Posterior cingulate gyrus (tissue), 11 donors: ENCODE measurements at regions not wholly inside any gene's neighbourhood (a gene's known extent, or its start where the extent isn't known, plus 50 kb on each side); places are given as distances from the start of the nearest gene placed in this dataset.

ENCODE experiments used
- DNase-seq, 10 donors: peaks; one replicate each; pipeline versions ENCODE4 v3.0.0 to v3.0.0-alpha.2; 2020 to 2021; ENCODE audit warnings: mixed read lengths in 3 of 10
- intact Hi-C: fragments of 100-400 bp; cut with DNase I; formaldehyde crosslinking; loops from one replicate; pipeline ENCODE4 v1.15.1; 2023

DNA sequence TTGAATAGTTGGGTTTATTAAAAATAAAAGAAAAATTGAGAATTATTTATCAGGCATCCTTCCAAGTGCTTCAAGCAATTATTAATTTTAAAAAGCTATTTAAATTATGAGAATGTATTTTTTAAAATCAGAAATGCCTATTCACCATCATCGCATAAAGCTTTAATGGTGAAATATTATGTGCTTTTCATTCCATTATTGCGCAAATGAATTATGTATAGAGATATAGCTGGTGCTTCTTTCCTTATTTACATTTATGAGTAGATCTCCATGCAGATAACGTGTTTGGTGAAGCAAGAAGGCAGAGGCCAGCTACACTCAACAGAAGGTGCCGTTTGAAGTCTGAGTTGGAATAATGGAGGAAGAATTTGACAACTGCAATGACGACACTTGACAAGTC is 549.1 kb upstream of the DPP6 start:
- DNase-seq: no peak
- intact Hi-C loops: no loop called here

DNA sequence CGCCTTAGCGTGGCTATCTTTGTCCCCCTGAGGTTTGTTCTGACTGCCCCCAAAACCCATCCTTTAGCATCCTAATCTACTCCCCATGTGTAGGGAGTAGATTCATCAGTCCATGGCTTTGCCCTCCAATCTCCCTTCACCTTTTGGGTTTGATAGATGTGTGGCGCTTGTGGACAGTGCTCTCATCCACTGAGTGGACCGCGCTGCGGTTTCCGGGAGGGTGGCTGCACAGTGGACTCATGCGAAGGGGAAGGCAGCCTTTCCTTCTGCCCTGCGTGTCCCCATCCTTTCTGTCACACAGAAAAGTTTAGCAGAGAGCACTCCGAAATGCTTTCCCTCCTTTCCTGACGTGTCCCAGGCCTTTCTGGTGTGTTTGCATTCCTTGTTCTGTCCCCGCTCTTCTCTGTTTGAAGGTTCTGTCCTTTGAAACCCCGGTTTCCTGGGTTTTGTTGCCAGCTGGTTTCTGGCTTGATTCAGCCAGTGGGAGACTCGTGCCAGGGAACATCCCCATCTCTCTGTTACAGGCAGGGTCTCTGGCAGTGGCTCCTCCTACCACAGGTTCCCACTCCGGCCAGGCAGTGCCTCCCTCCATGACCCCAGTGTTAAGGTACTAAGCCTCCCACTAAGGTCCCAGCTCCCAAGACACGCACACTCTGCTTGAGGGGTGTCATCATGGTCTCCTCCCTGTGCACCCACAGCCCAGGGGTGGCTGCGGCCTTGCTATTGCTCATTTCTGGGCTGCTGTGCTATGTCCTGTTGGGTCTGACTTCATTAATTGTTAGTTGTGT is 547.7 kb upstream of the DPP6 start:
- intact Hi-C loops: no loop called here
- DNase-seq: no peak

DNA sequence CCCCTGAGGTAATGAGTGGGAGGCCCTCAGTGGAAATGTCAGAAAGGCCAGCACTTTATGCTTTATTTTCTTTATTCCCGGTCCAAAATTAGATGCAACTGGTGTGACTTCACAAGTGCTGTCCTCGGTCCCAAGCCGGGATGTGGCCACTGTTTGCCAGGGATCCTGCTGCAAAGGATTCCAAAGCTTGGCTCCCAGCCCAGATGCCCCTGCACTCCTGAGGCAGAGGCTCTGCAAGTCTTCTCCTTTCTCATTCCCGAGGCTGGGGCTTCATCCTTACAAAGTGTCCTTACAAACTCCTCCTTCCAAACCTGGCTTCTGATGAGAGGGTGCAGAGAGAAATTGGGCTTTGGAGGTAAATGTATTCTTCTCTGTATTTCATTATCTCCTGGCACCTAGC is 544.3 kb upstream of the DPP6 start:
- DNase-seq: no peak
- intact Hi-C loops: no loop called here

DNA sequence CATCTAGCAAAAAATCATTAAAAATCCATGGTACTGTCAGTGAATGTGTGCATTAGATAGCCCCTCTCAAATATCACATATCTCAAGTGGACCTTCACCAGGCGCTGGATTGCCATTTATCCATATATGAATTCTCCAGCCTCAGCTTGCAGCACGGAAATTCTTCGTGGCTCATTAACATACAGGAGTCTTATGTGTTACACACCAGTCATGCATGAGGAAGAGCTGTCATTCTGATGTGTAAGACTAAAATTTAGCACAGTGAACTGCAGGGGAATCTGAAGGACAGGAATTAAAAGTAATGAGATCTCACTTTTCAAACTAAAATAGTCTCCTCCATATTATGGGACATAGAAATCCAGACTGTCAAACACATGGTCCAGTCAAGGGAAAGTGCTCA is 542.4 kb upstream of the DPP6 start:
- DNase-seq: no peak
- intact Hi-C loops: no loop called here

DNA sequence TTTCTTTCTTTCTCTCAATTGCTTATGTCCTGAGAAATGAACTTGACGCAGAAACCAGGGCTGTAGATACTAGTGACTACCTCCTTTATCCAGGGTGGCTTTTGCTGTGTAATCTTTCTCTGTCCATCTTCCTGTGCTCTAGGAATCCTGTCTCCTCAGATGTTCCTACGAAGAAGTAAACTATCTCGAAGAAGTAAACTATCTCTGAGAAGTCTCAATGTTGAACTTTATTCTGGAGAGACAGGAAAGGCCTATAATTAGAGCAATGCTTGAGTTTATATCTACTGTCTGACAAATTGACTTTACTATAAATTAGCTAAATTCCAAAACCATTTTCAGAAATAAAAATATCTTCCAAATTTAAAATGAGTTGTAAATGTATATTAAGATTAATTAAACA is 541.5 kb upstream of the DPP6 start:
- no peak for DNase-seq
- intact Hi-C loops: no loop called here

DNA sequence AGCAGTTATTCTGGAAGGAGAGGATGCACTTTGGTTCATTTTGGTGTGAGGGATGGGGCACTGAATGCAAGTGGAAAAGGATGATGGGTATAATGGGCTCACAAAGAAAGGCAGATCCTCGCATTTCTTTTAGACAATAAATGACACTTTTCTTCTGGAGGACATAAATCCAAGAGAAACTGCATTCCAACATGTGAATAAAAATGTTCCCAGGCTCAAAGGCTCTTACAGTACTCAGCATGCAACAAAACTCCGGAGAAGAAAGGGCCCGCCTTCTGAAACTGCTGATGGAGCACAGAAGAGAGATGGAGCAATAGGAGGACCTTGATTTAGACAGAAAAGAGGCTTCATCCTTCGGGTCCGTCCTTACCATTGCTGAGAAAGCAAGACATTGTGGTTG is 538.2 kb upstream of the DPP6 start:
- intact Hi-C loops: no loop called here
- DNase-seq: no peak

DNA sequence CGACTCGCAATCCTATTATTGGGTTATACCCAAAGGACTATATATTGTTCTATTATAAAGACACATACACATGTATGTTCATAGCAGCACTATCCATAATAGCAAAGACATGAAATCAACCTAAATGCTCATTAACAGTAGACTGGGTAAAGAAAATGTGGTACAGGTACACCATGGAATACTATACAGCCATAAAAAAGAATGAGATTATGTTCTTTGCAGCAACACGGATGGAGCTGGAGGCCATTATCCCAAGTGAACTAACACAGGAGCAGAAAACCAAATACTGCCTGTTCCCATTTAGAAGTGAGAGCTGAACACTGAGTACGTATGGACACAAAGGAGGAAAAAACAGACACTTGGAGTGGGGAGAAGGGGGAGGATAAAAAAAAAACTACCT is 536.8 kb upstream of the DPP6 start:
- intact Hi-C loops: no loop called here
- DNase-seq: no peak

DNA sequence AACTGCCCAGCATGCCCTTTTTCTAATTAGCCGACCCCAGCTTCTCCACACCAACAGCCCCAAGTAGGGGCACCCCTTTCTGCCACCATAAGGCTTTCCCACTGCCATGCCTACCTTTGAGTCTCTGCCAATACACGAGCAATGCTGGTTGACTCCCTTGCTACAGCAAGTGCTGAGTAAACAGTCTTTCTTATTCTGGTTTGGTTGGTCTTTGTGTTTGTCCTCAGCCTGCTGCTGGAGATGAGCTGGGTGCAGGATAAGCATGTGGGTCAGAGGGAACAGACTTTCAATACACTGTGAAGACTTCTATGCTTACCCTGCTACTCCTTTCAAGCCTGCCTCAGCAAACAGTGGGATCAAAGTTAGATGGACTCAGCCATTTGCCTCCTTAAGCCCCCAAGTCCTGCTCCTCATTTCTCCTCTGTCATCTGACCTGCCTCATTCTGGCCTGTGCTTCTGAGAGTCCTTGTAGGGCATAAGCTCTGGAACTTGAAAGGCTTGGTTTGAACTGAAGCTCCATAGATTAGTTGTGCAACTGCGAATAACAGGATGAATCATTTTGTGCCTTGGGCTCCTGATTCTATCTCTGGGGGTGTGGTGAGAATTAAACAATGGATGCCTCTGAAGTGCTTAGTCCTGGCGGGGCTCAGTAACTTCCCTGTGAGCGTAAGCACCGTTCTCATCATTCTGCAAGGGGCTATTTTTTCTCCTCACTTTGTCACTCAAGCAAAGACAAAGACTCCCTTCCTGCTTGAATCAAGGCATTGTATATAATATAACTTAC is 533.8 kb upstream of the DPP6 start:
- intact Hi-C loops: no loop called here
- no peak for DNase-seq

DNA sequence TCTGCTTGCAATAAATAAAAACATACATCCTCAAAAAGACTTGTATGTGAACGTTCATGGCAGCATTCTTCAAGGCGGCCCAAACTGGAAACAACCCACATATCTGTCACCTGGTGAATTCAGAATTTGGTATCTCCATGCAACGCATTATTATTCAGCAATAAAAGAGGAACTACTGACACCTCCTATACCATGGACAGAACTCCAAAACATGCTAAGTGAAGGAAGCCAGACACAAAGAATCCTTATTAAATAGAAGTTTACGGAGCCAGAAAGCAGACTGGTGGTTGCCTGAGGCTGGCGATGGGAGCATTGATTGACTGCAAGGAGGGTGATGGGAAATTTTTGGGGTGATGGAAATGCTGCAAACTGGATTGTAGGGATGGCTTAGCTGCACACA is 530.8 kb upstream of the DPP6 start:
- DNase-seq: no peak
- intact Hi-C loops: no loop called here

DNA sequence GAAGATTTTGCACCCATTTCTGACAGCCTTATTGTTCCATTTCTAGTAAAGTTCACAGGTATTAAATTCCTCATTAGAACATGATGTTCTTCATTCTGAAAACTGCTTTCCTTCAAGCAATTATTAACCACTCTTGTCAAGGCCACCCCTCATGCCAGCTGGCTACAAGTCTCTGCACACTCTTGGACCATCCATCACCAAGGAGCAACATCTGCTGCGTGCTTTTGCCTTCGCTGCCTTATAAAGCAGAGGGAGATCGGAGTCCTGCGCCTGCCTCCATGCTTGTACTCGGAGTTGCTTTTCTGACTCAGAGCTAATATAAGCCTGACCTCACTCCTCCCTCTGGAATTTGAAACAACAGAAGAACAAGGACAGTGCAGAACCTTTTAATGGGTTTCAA is 529.9 kb upstream of the DPP6 start:
- intact Hi-C loops: no loop called here
- DNase-seq: no peak

DNA sequence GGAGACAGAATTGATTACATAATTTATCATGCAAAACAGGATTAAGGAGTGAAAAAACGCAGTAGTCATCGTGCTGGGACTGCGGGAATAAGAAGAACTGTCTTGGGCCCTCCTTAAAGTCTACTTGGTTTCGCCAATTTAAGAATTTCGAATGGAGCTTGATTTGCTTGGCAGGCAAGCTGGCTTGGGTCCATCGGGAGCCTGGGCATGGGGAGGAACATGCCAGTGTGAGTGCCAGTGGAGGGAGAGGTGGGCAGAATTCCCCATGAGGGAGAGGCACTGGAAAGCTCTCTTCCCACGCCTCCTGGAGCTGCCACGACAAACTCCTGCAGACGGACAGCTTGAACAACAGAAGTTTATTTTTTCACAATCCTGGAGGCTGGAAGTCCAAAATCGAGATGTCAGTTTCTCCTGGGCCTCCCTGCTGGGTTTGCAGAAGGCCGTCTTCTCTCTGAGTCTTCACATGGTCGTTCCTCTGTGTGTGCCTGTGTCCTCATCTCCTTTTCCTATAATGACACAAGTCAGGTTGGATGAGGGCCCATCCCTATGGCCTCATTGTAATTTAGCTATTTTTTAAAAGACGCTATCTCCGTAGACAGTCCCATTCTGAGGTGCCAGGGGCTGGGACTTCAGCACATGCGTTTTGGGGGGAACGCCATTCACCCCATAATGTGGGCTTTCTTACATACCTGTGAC is 528.7 kb upstream of the DPP6 start:
- DNase-seq: peak; percentile 23 to 91 (median 50)
- intact Hi-C loops: no loop called here

DNA sequence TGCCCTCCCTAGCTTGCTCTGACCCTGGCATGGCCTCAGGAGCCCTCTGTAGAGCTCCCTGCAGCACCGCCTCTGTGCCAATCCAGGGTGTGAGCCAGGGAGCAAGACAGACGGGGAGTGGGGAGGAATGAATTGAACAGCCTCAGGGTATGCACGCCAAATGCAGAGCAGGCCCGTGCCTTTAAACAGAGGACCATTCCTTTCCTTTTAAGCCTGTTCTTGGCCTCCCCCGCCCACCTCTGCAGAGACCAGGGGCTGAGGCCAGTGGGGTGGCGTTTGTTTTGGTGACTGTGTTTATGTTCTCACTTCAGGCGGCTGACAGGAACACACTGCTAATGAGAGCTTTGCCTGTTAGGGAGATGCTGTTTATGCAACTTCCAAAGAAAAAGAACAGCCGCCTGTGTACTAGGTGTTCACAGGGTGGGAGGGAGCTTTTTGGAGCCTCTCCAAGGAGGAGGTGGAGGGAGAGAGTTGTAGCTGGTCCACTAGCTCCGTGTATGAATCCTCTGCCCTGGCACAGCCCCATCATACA is 528.1 kb upstream of the DPP6 start:
- DNase-seq: peak in 9 of 10 donors; percentile 12 to 81 (median 51)
- intact Hi-C loops: no loop called here

DNA sequence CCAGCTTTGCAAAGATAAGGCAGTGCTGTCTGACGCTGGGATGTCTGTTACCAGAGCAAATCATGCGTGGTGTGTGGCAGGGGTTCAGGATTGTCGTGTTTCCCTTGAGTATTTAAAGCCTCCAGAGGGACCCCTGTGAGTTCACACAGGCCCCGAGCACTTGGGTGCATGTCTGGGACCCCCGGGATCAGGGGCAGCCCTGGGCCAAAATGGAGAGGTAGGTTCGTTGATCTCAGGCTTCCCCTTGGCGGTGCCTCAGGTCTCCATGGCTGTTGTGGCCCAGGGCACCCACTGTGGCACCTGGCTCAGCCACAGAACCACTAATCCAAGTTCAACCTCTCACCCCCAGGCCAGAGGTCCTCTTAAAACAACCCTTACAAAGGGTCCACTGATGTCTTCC is 523.1 kb upstream of the DPP6 start:
- intact Hi-C loops: no loop called here

DNA sequence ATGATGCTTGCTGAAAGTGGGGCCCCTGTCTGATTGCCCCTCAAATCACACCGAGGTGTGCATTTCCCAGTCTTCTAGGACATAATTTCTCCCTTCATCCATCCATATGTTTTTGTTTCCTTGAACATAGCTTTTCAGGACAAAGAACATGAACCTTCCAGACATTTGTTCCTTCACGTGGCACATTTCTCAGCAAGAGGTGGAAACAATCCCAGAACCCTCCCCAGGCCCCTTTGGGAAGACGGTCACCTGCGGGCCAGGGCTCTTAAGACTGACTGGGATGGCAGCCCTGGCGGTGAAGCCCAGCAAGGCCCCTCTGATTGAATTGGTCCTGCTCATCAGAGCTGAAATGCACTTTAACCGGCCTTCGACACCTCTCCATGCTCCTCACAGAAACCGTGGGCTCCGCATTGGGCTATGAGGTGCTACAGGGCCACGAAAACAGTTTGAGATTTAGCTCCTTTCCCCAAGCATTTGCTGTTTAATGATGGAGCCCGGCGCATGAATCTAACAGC is 522.5 kb upstream of the DPP6 start:
- DNase-seq: no peak
- intact Hi-C loops: no loop called here

More for the DNA sequence above, 523.1 kb upstream of the DPP6 start:
- no peak for DNase-seq

DNA sequence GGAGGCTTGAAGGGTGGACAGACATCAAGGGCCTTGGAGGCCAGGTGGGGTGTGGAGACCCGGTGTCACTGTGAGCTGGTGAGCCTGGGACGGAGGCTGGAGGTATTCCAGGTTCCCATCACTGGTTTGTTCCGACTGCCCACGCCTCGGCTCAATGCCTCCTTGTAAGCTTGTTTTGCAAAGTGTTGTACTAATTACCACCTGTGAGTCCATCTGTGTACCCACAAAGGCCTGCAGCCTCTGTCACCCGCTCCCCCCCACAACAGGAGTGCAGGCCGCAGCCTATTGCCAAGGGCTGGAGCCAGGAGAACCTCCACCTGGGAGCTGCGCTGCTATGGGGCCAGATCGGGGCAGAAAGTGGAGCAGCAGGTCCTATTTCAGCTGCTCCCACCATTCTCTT is 521.8 kb upstream of the DPP6 start:
- DNase-seq: no peak
- intact Hi-C loops: no loop called here

DNA sequence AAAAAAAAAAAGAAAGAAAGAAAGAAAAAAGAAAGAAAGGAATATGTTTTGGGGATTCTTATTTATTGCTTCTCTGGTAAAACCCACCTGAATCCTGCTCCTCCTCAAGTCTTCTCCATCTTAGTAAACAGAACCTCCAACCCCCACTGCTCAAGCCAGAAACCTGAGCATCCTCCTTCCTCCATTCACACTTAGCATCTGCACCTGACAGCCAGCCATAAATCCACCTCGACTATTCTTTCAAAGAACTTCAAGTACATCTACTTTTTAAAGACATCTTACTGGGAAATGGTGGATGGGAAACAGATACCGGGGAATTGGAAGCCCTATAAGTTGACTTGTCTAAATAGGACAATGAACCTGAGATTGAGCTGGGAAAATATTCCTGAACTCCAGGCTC is 519.9 kb upstream of the DPP6 start:
- no peak for DNase-seq
- intact Hi-C loops: no loop called here

DNA sequence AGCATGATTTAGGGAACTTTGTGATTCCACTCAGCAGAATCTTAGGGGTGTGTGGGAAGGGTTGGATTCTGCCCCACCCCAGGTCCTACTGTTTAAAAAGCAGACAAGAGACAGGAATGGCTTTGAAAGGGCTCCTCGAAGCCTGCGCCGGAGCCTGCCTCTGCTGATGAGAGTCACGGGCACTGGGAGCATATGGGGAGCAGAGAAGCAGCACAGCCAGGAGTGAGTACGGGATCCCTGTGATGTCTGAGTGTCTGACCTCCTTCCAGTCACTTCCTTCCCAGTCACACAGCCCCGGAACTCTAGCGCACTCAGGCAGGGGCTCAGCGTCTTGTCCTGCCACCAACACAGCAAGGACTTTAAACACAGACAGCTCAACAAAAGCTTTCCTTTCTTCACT is 514.9 kb upstream of the DPP6 start:
- intact Hi-C loops: no loop called here
- no peak for DNase-seq

DNA sequence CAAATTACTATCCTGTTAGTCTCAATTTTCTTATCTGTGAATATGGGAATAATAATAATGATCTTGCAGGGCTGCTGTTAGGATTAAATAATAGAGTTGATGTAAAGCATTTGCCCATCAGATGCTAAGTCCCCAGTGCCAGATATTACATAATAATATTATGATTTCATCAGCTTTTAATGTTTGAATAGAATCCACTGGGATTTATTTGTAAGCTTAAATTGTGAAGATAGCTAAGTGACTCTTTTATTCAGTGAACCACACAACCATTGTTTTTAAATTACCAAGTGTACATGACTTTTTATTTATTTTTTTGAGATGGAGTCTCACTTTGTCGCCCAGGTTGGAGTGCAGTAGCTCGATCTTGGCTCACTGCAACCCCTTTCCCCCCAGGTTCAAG is 510.3 kb upstream of the DPP6 start:
- intact Hi-C loops: no loop called here
- DNase-seq: no peak

DNA sequence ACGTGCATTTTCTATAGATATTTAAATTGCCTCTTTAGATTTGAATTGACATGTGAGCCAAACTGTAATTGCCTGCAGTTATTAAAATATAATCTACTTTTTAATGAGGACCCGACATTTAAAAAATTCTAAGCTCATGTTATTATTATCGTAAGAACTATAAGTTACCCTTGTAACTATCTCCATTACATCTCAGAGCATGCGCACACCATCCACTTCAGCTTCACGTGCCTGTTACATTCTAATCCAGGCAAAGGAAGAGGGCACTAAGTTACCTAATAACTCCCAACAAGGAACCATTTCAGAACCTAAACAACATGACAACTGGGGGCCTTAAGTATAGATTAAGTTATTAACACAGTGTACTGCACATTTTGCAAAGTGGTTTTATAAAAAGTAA is 509.0 kb upstream of the DPP6 start:
- intact Hi-C loops: no loop called here
- DNase-seq: no peak

DNA sequence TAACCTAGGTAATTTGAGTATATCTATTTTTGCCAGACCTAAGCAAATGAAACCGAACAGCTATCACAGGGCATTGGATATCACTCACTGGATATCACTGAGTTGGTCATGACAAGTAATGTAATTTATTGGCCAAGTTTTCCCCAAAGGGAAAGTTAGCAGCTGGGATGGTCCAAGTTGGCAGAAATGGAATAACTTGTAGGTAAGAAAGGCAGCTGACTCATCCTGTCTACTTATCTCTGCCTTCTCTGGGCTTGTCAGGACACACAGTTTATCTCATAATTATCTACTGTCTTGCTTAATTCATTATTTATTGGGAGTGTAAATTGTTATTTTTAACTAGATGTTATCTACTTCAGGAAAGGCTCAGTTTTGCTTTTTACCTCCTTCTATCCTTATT is 502.0 kb upstream of the DPP6 start:
- intact Hi-C loops: no loop called here
- DNase-seq: no peak

DNA sequence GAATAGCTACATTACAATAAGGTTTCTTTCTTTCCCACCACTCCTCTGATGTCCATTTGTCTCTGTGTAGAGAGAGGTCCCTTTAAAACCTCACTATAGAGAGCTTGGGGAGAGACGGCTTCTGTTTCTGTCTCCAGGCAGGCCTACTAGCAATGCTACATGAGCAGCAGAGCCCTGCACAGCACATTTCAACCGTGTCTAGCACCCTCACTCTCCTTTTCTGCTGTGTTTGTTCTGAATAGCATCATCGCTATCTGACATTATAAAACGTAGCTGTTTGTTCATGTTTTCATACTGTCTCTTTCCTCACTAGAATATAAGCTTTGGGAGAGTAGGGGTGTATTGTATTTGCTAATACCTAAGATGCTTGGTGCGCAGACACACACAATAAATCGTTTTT is 487.8 kb upstream of the DPP6 start:
- no peak for DNase-seq
- intact Hi-C loops: no loop called here
